T-cell (primary cell): ENCODE measurements at regions not wholly inside any gene's neighbourhood (a gene's known extent, or its start where the extent isn't known, plus 50 kb on each side); places are given as distances from the start of the nearest gene placed in this dataset.

Experiments used
- ATAC-seq, 4 experiments: fragments of 200-7000 bp in 3 of 4; fragments of 150-1000 bp in 1 of 4; cut with Tn5 transposase; replicated peaks in 1 of 4; 1 replicate in 3 of 4; 2 replicates in 1 of 4; pipeline ENCODE4 v1.10.0; 2021; ENCODE audit warnings: moderate library complexity in 3 of 4, mild to moderate bottlenecking in 2 of 4, moderate number of reproducible peaks in 1 of 4
- CTCF ChIA-PET, 2 donors: fragments of 300-600 bp; sonication (Branson Sonifier 250); formaldehyde crosslinking; loops; one replicate each; lab custom pipeline; 2022; ENCODE audit warnings: antibody characterized with exemption in 2 of 2; lab: Charles Lee
- POLR2A ChIA-PET, 2 donors: fragments of 300-600 bp; sonication (Branson Sonifier 250); formaldehyde crosslinking; loops; one replicate each; lab custom pipeline; 2022; ENCODE audit warnings: antibody characterized with exemption in 2 of 2; lab: Charles Lee
- DNase-seq, 35 experiments: peaks; one replicate each; pipeline versions ENCODE4 v3.0.0 to v3.0.0-alpha.2; 2013 to 2023
- H3K27ac ChIP-seq: one replicate; pipeline ENCODE4 v1.5.1; 2013; ENCODE audit warnings: low read length
- H3K27me3 ChIP-seq, 2 experiments: replicated peaks in 1 of 2; 1 replicate in 1 of 2; 2 replicates in 1 of 2; pipeline versions ENCODE4 v1.6.1 to v1.7.0; 2013; ENCODE audit warnings: low read length in 1 of 2, mixed read lengths in 1 of 2; ENCODE audit not compliant: control insufficient read depth in 2 of 2, insufficient read depth in 2 of 2; ENCODE audit errors: extremely low read depth in 1 of 2
- H3K36me3 ChIP-seq, 2 donors: 1 replicate in 1 of 2; 2 replicates in 1 of 2; pipeline versions ENCODE4 v1.6.1 to v1.7.0; 2013; ENCODE audit warnings: low read length in 1 of 2; ENCODE audit not compliant: control insufficient read depth in 2 of 2, insufficient read depth in 1 of 2; ENCODE audit errors: extremely low read depth in 1 of 2
- H3K4me1 ChIP-seq, 2 experiments: 1 replicate in 1 of 2; 2 replicates in 1 of 2; pipeline versions ENCODE4 v1.6.1 to v1.7.0; 2013; ENCODE audit warnings: low read length in 2 of 2, mixed read lengths in 1 of 2; ENCODE audit not compliant: insufficient read depth in 2 of 2, control insufficient read depth in 1 of 2; ENCODE audit errors: extremely low read depth in 1 of 2
- H3K4me3 ChIP-seq, 2 donors: 1 replicate in 1 of 2; 2 replicates in 1 of 2; pipeline versions ENCODE4 v1.5.1 to v1.7.0; 2013; ENCODE audit warnings: mild to moderate bottlenecking in 2 of 2, low read length in 1 of 2, moderate library complexity in 1 of 2; ENCODE audit not compliant: control insufficient read depth in 1 of 2; ENCODE audit errors: extremely low read depth in 1 of 2
- H3K9me3 ChIP-seq: 2 replicates; pipeline ENCODE4 v1.7.0; 2013
- H3K27ac Mint-ChIP-seq, 2 donors: one replicate each; pipeline ENCODE4 v1.8.0; 2020 to 2021; ENCODE audit warnings: mild to moderate bottlenecking in 2 of 2, mixed read lengths in 2 of 2
- H3K27me3 Mint-ChIP-seq, 2 donors: one replicate each; pipeline ENCODE4 v1.8.0; 2021 to 2022; ENCODE audit warnings: mixed read lengths in 2 of 2
- H3K36me3 Mint-ChIP-seq: one replicate; pipeline ENCODE4 v1.8.0; 2021; ENCODE audit warnings: mixed read lengths
- H3K4me1 Mint-ChIP-seq, 3 donors: one replicate each; pipeline ENCODE4 v1.8.0; 2020 to 2022; ENCODE audit warnings: mixed read lengths in 3 of 3, mild to moderate bottlenecking in 1 of 3
- H3K4me3 Mint-ChIP-seq, 3 donors: one replicate each; pipeline ENCODE4 v1.8.0; 2020 to 2022; ENCODE audit warnings: mild to moderate bottlenecking in 3 of 3, mixed read lengths in 3 of 3, moderate library complexity in 3 of 3
- H3K9me3 Mint-ChIP-seq, 3 donors: one replicate each; pipeline ENCODE4 v1.8.0; 2020 to 2022; ENCODE audit warnings: mixed read lengths in 3 of 3
- WGBS: methylation state at CpG from one replicate; pipeline ENCODE4 v1.1.5; 2013; ENCODE audit warnings: missing lambda C conversion rate; ENCODE audit not compliant: insufficient coverage; 5-methylcytosine and 5-hydroxymethylcytosine counted together

GRCh38 chr5:38722918-38723317 is 122.9 kb upstream of the OSMR start:
- Mint-ChIP-seq H3K4me3 (no peak overlapping the region), H3K9me3 (no peaks in the 10 kb centered on the region), H3K27ac (no peak overlapping the region), H3K27me3 (peaks cover 23 to 38% of the 10 kb centered on the region in 2 donors), H3K4me1 (no peaks in the 10 kb centered on the region), H3K36me3 (no peaks in the 10 kb centered on the region)
- Histone ChIP-seq H3K4me3 (no peak overlapping the region), H3K27ac (no peak overlapping the region), H3K4me1 (no peaks in the 10 kb centered on the region), H3K27me3 (peaks cover 0 to 4% of the 10 kb centered on the region in 2 experiments), H3K9me3 (no peaks in the 10 kb centered on the region), H3K36me3 (no peaks in the 10 kb centered on the region)
- 65% methylated on average over 4 of the region's 5 CpGs for WGBS
- ChIA-PET POLR2A (no interaction called here), CTCF (no interaction called here)
- ATAC-seq (no peak), DNase-seq (no peak)

GRCh38 chr5:38723426-38723825 is 122.4 kb upstream of the OSMR start:
- H3K27ac Mint-ChIP-seq = no peak overlapping the region
- no peaks in the 10 kb centered on the region for H3K36me3 Mint-ChIP-seq
- no CpG with 5 or more reads among the region's 4 CpGs for WGBS
- Histone ChIP-seq H3K36me3 (no peaks in the 10 kb centered on the region), H3K27ac (no peak overlapping the region), H3K9me3 (no peaks in the 10 kb centered on the region), H3K4me3 (no peak overlapping the region), H3K27me3 (peaks cover 0 to 4% of the 10 kb centered on the region in 2 experiments), H3K4me1 (no peaks in the 10 kb centered on the region)
- no peaks in the 10 kb centered on the region for H3K9me3 Mint-ChIP-seq
- DNase-seq (no peak), ATAC-seq (no peak)
- H3K27me3 Mint-ChIP-seq = peaks cover 23 to 38% of the 10 kb centered on the region in 2 donors
- POLR2A ChIA-PET = no interaction called here
- no peaks in the 10 kb centered on the region for H3K4me1 Mint-ChIP-seq
- CTCF ChIA-PET = no interaction called here
- no peak overlapping the region for H3K4me3 Mint-ChIP-seq

DNA sequence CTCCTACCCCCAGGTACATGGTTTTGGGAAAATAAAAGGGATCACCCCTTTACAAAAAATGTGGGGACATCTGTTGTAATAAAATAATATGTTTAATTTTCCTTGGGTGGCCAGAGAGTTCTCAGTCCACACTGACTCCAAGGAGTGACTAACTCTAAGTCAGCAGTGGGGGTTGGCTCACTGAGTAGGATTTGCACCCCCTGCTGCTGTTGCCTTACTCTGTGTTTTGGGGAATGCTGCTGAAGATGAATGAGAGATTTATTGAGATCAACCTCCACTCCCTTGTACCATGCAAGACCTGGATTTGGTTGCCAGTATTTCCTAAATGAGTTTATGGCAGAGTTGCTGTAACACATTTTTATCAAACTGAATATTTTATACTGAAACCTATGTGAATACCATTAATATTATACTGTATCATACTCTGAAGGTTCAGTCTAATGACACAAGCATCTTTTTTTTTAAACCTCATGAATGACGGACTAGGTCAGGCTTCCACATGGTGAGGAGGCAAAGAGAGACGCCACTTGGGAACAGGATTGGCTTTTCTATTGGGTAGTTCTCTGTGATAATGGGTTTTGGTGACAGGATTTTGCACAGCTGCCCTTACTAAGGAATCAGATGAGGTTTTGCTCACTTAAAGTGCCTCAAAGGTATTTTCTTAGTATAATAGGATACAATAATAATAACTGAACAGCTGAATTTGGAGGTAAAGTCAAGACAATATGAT is 121.3 kb upstream of the OSMR start:
- no CpG with 5 or more reads among the region's 2 CpGs for WGBS
- ChIA-PET CTCF (no interaction called here), POLR2A (no interaction called here)
- peaks cover 0 to 4% of the 10 kb centered on the region in 2 experiments for H3K27me3 ChIP-seq
- no peaks in the 10 kb centered on the region for H3K9me3 ChIP-seq
- no peaks in the 10 kb centered on the region for H3K36me3 ChIP-seq
- Mint-ChIP-seq H3K27me3 (peaks cover 21 to 30% of the 10 kb centered on the region in 2 donors), H3K9me3 (no peaks in the 10 kb centered on the region), H3K36me3 (no peaks in the 10 kb centered on the region), H3K4me1 (no peaks in the 10 kb centered on the region), H3K27ac (no peak overlapping the region), H3K4me3 (no peak overlapping the region)
- H3K27ac ChIP-seq = no peak overlapping the region
- ATAC-seq (no peak), DNase-seq (no peak)
- H3K4me3 ChIP-seq = no peak overlapping the region
- no peaks in the 10 kb centered on the region for H3K4me1 ChIP-seq

GRCh38 chr5:38725371-38725865 is 120.4 kb upstream of the OSMR start:
- no peak overlapping the region for H3K4me3 Mint-ChIP-seq
- no peak overlapping the region for H3K4me3 ChIP-seq
- no peak overlapping the region for H3K27ac Mint-ChIP-seq
- DNase-seq = no peak
- ChIA-PET CTCF (no interaction called here), POLR2A (no interaction called here)
- no peak for ATAC-seq
- H3K27ac ChIP-seq = no peak overlapping the region
- H3K27me3 Mint-ChIP-seq = peaks cover 19 to 29% of the 10 kb centered on the region in 2 donors
- no peaks in the 10 kb centered on the region for H3K9me3 Mint-ChIP-seq
- 70% methylated on average over 8 of the region's 10 CpGs for WGBS
- H3K4me1 Mint-ChIP-seq = no peaks in the 10 kb centered on the region
- peaks cover 0 to 7% of the 10 kb centered on the region in 2 experiments for H3K27me3 ChIP-seq
- H3K4me1 ChIP-seq = no peaks in the 10 kb centered on the region
- H3K36me3 Mint-ChIP-seq = no peaks in the 10 kb centered on the region
- no peaks in the 10 kb centered on the region for H3K9me3 ChIP-seq
- no peaks in the 10 kb centered on the region for H3K36me3 ChIP-seq

DNA sequence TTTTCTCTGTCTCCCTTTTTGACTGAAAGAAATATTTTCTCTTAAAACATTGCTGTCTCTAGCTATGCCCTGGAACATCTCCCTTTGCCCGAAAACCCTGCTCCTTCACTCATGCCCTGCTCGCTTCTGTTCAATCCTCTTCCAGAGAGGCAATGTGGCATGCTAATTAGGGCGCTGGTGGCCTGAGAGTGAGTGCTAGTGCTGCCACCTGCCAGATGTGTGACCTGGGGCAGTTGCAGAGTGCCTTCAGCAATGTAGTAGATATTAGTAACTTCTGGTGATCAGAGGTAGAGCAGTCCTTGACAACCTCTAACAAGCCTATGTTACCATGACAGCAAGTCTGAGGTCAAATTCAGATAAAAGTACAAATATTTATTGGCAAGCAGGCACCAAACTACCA is 119.5 kb upstream of the OSMR start:
- WGBS = 84% methylated on average over 2 of the region's 3 CpGs
- Histone ChIP-seq H3K27ac (no peak overlapping the region), H3K27me3 (peaks cover 0 to 7% of the 10 kb centered on the region in 2 experiments), H3K36me3 (no peaks in the 10 kb centered on the region), H3K9me3 (no peaks in the 10 kb centered on the region), H3K4me1 (no peaks in the 10 kb centered on the region), H3K4me3 (no peak overlapping the region)
- peaks cover 13 to 23% of the 10 kb centered on the region in 2 donors for H3K27me3 Mint-ChIP-seq
- H3K4me3 Mint-ChIP-seq = no peak overlapping the region
- ChIA-PET CTCF (no interaction called here), POLR2A (no interaction called here)
- no peaks in the 10 kb centered on the region for H3K36me3 Mint-ChIP-seq
- H3K4me1 Mint-ChIP-seq = no peaks in the 10 kb centered on the region
- DNase-seq (no peak), ATAC-seq (no peak)
- H3K9me3 Mint-ChIP-seq = no peaks in the 10 kb centered on the region
- H3K27ac Mint-ChIP-seq = no peak overlapping the region

DNA sequence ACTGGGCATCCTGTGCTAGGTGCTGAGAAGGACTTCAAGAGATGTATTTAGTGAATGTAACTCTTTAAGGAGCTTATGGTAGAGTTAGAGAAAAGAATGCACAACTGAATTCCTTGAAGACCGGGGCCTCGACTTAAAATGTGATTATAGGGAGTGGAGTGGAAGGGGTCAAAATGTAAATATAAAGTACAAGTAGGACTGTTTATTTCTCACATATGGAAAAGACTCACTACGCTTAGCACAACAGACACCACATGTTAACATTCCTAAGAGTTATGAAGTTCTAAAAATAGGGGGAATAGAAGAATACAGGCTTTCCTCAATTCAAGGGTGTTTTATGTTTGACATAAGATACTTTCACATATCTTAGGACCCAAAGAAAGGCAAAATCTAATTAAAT is 117.8 kb upstream of the OSMR start:
- Histone ChIP-seq H3K27ac (no peak overlapping the region), H3K36me3 (no peaks in the 10 kb centered on the region), H3K4me3 (no peak overlapping the region), H3K4me1 (no peaks in the 10 kb centered on the region), H3K27me3 (peaks cover 0 to 12% of the 10 kb centered on the region in 2 experiments), H3K9me3 (no peaks in the 10 kb centered on the region)
- H3K27me3 Mint-ChIP-seq = peaks cover 5 to 16% of the 10 kb centered on the region in 2 donors
- ChIA-PET CTCF (no interaction called here), POLR2A (no interaction called here)
- no CpG with 5 or more reads among the region's 3 CpGs for WGBS
- DNase-seq (no peak), ATAC-seq (no peak)
- no peak overlapping the region for H3K27ac Mint-ChIP-seq
- no peak overlapping the region for H3K4me3 Mint-ChIP-seq
- H3K36me3 Mint-ChIP-seq = no peaks in the 10 kb centered on the region
- H3K4me1 Mint-ChIP-seq = no peaks in the 10 kb centered on the region
- no peaks in the 10 kb centered on the region for H3K9me3 Mint-ChIP-seq
